HG02642 (cell line): ENCODE measurements at regions not wholly inside any gene's neighbourhood (a gene's known extent, or its start where the extent isn't known, plus 50 kb on each side); places are given as distances from the start of the nearest gene placed in this dataset.

ENCODE experiments used
- ATAC-seq: cut with Tn5 transposase; IDR thresholded peaks from one replicate; pipeline ENCODE4 v1.9.1; 2021; ENCODE audit warnings: mild to moderate bottlenecking; ENCODE audit not compliant: unreplicated experiment, poor library complexity

- ATAC-seq: no peak
Measured at GRCh38 chr4:11768251-11768972, 339.7 kb upstream of the HS3ST1 start.

GRCh38 chr4:11765849-11766453, 337.3 kb upstream of the HS3ST1 start:
- peak; percentile 64 for ATAC-seq

GRCh38 chr4:11748164-11748872, 319.6 kb upstream of the HS3ST1 start:
- ATAC-seq: no peak

- ATAC-seq: no peak
Measured at GRCh38 chr4:11746734-11747133, 318.0 kb upstream of the HS3ST1 start.

GRCh38 chr4:11743976-11744375, 315.3 kb upstream of the HS3ST1 start:
- ATAC-seq: no peak

- ATAC-seq: no peak
Measured at GRCh38 chr4:11743236-11743635, 314.5 kb upstream of the HS3ST1 start.

- ATAC-seq: no peak
Measured at GRCh38 chr4:11741190-11741652, 312.5 kb upstream of the HS3ST1 start.

- ATAC-seq: no peak
Measured at GRCh38 chr4:11739992-11740391, 311.3 kb upstream of the HS3ST1 start.

GRCh38 chr4:11736978-11737377, 308.3 kb upstream of the HS3ST1 start:
- ATAC-seq: no peak

- ATAC-seq: no peak
Measured at GRCh38 chr4:11735651-11736050, 307.0 kb upstream of the HS3ST1 start.

- no peak for ATAC-seq
Measured at GRCh38 chr4:11732155-11732554, 303.5 kb upstream of the HS3ST1 start.

- ATAC-seq: no peak
Measured at GRCh38 chr4:11730545-11730944, 301.9 kb upstream of the HS3ST1 start.

- ATAC-seq: no peak
Measured at GRCh38 chr4:11729548-11729947, 300.9 kb upstream of the HS3ST1 start.

- ATAC-seq: no peak
Measured at GRCh38 chr4:11727903-11728564, 299.3 kb upstream of the HS3ST1 start.

GRCh38 chr4:11724731-11725130, 296.0 kb upstream of the HS3ST1 start:
- ATAC-seq: no peak

- no peak for ATAC-seq
Measured at GRCh38 chr4:11722223-11722622, 293.5 kb upstream of the HS3ST1 start.

- no peak for ATAC-seq
Measured at GRCh38 chr4:11720292-11720691, 291.6 kb upstream of the HS3ST1 start.

- no peak for ATAC-seq
Measured at GRCh38 chr4:11719879-11720278, 291.2 kb upstream of the HS3ST1 start.

GRCh38 chr4:11715753-11716521, 287.2 kb upstream of the HS3ST1 start:
- ATAC-seq: no peak

- ATAC-seq: no peak
Measured at GRCh38 chr4:11710453-11711093, 281.9 kb upstream of the HS3ST1 start.
